Activated T-helper 2 cell treated with anti-CD3 and anti-CD28 coated beads, Interferon-gamma antibody, Interleukin-2, Interleukin-4, amounts not matched to agents 10 μg/mL and 5 μg/mL and 100 μg/mL, durations not matched to agents 14 hours and 24 hours and 36 hours (primary cell): ENCODE measurements at regions not wholly inside any gene's neighbourhood (a gene's known extent, or its start where the extent isn't known, plus 50 kb on each side); places are given as distances from the start of the nearest gene placed in this dataset.
"Not testable (repeated sequence)": the region's sequence is repeated elsewhere in the genome, so short reads cannot be mapped to it uniquely, and the experiment has no call there.

Source experiments
- DNase-seq: peaks from one replicate; pipeline ENCODE4 v3.0.0; 2021; ENCODE audit warnings: low spot score
- H3K27ac Mint-ChIP-seq: one replicate; pipeline ENCODE4 v1.8.0; 2021; ENCODE audit warnings: mixed read lengths
- H3K27me3 Mint-ChIP-seq: one replicate; pipeline ENCODE4 v1.8.0; 2021; ENCODE audit warnings: low read depth, mixed read lengths
- H3K36me3 Mint-ChIP-seq: one replicate; pipeline ENCODE4 v1.8.0; 2021; ENCODE audit warnings: low read depth, mixed read lengths
- H3K4me1 Mint-ChIP-seq: one replicate; pipeline ENCODE4 v1.8.0; 2021; ENCODE audit warnings: low read depth, mixed read lengths
- H3K4me3 Mint-ChIP-seq: one replicate; pipeline ENCODE4 v1.8.0; 2021; ENCODE audit warnings: low read depth, mild to moderate bottlenecking, moderate library complexity, mixed read lengths
- H3K9me3 Mint-ChIP-seq: one replicate; pipeline ENCODE4 v1.8.0; 2021; ENCODE audit warnings: mixed read lengths
- intact Hi-C: fragments of 100-400 bp; cut with micrococcal nuclease; formaldehyde crosslinking; loops from one replicate; pipeline ENCODE4 v1.15.1; 2023

- Mint-ChIP-seq H3K36me3 (no peaks in the 10 kb centered on the region), H3K4me3 (peak overlapping the region; percentile 90), H3K4me1 (peaks cover 15% of the 10 kb centered on the region), H3K9me3 (no peaks in the 10 kb centered on the region), H3K27ac (peak overlapping the region; percentile 77), H3K27me3 (peaks cover 14% of the 10 kb centered on the region)
- peak; percentile 56 for DNase-seq
- intact Hi-C loops, result loop anchor here (1.0 to 10.0 kb wide), 6 partner anchors 15 to 690 kb away; no protein-coding TSS in a partner anchor
Measured at GRCh38 chr3:107927361-107928083, 163.3 kb downstream of the CD47 start.

GRCh38 chr3:107925851-107926250 is 165.0 kb downstream of the CD47 start:
- Mint-ChIP-seq H3K4me3 (no peak overlapping the region), H3K9me3 (no peaks in the 10 kb centered on the region), H3K36me3 (no peaks in the 10 kb centered on the region), H3K27ac (no peak overlapping the region), H3K4me1 (peaks cover 15% of the 10 kb centered on the region), H3K27me3 (peaks cover 21% of the 10 kb centered on the region)
- DNase-seq, result no peak
- intact Hi-C loops, result loop anchor here (5.0 to 10.0 kb wide), 5 partner anchors 61 to 689 kb away; no protein-coding TSS in a partner anchor

DNA sequence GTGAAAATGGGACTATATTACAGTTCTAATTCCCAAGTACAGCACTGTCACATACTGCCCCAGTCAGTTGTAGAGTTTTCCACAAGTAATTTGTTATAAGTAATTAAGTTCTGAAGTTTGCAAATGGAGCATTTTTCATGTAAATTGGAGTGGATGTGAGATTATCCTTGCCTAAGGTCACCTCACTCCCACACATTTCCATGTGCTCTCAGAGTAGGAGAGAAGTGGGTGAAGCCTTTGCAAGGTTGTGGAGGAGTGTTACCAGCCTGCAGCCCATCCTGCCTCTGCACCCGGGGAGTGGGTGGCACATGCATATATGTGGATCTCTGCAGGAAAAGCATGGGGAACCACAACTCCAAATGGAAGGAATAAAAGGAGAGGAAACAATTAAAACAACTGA is 169.8 kb downstream of the CD47 start:
- DNase-seq, result no peak
- no peaks in the 10 kb centered on the region for H3K9me3 Mint-ChIP-seq
- H3K36me3 Mint-ChIP-seq, result no peaks in the 10 kb centered on the region
- H3K4me1 Mint-ChIP-seq, result no peaks in the 10 kb centered on the region
- intact Hi-C loops, result loop anchor here (10.0 kb wide), 1 partner anchor 236 kb away; no protein-coding TSS in a partner anchor
- H3K27ac Mint-ChIP-seq, result no peak overlapping the region
- peaks cover 40% of the 10 kb centered on the region for H3K27me3 Mint-ChIP-seq
- no peak overlapping the region for H3K4me3 Mint-ChIP-seq

- no peak overlapping the region for H3K27ac Mint-ChIP-seq
- intact Hi-C loops, result loop anchor here (10.0 kb wide), 1 partner anchor 236 kb away; no protein-coding TSS in a partner anchor
Measured at GRCh38 chr3:107920538-107920937, 170.3 kb downstream of the CD47 start.

DNA sequence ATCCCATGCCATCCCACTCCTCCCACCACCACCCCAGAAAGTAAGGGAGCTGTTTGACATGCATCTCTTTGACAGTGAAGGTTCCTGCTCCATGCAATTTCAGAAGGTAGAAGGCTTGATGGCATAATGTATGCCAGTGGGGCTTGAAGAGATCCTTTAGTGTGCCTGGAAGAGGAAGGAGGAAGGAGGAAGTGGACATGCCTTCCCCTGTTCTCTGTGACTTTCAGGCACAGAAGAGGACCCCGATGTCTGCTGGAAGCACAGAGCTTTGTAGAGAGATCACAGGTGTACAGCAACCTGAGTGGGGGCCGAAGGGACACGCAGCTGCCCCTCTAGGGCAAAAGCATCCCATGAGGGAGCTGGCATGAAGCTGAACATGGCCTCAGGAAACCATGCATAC is 171.6 kb downstream of the CD47 start:
- intact Hi-C loops, result no loop called here
- Mint-ChIP-seq H3K27me3 (peaks cover 48% of the 10 kb centered on the region), H3K4me3 (no peak overlapping the region), H3K4me1 (no peaks in the 10 kb centered on the region), H3K27ac (no peak overlapping the region), H3K36me3 (no peaks in the 10 kb centered on the region), H3K9me3 (no peaks in the 10 kb centered on the region)
- no peak for DNase-seq

More at GRCh38 chr3:107920538-107920937, 170.3 kb downstream of the CD47 start:
- Mint-ChIP-seq H3K9me3 (no peaks in the 10 kb centered on the region), H3K4me3 (no peak overlapping the region), H3K36me3 (no peaks in the 10 kb centered on the region), H3K4me1 (no peaks in the 10 kb centered on the region), H3K27me3 (peaks cover 44% of the 10 kb centered on the region)
- no peak for DNase-seq

- no peaks in the 10 kb centered on the region for H3K9me3 Mint-ChIP-seq
- intact Hi-C loops, result no loop called here
- H3K4me1 Mint-ChIP-seq, result peaks cover 4% of the 10 kb centered on the region
- H3K4me3 Mint-ChIP-seq, result no peak overlapping the region
- no peak overlapping the region for H3K27ac Mint-ChIP-seq
- H3K27me3 Mint-ChIP-seq, result peaks cover 40% of the 10 kb centered on the region
- no peaks in the 10 kb centered on the region for H3K36me3 Mint-ChIP-seq
- DNase-seq, result no peak
Measured at GRCh38 chr3:107916171-107916570, 174.7 kb downstream of the CD47 start.

- Mint-ChIP-seq H3K36me3 (no peaks in the 10 kb centered on the region), H3K4me1 (peaks cover 7% of the 10 kb centered on the region), H3K9me3 (no peaks in the 10 kb centered on the region), H3K27ac (no peak overlapping the region), H3K27me3 (peaks cover 36% of the 10 kb centered on the region), H3K4me3 (no peak overlapping the region)
- DNase-seq, result no peak
- intact Hi-C loops, result no loop called here
Measured at GRCh38 chr3:107915706-107916105, 175.1 kb downstream of the CD47 start.

DNA sequence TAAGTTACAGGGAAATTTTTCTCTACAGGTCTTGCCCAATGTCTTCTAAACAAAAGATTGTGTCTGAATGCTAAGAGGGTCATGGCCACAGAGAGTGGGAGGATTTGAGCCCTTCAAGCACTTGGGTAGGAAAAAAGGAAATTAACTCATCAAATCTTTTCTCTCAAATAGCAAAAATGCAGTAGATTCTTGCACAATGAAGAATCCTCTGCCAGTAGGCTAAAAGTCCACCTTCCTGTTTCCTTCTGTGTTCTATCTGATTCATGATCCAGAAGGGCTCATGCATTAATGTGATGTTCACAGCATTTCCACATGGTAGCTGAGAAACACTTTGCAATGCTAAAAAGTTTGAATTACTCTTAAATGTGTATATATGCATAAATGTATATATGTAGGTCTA is 177.1 kb downstream of the CD47 start:
- Mint-ChIP-seq H3K4me3 (no peak overlapping the region), H3K27me3 (peaks cover 26% of the 10 kb centered on the region), H3K27ac (no peak overlapping the region), H3K9me3 (no peaks in the 10 kb centered on the region), H3K4me1 (peaks cover 7% of the 10 kb centered on the region), H3K36me3 (no peaks in the 10 kb centered on the region)
- intact Hi-C loops, result no loop called here
- DNase-seq, result no peak

GRCh38 chr3:107911337-107912000 is 179.4 kb downstream of the CD47 start:
- peaks cover 11% of the 10 kb centered on the region for H3K4me1 Mint-ChIP-seq
- intact Hi-C loops, result no loop called here
- H3K27ac Mint-ChIP-seq, result no peak overlapping the region
- H3K36me3 Mint-ChIP-seq, result no peaks in the 10 kb centered on the region
- DNase-seq, result no peak
- H3K4me3 Mint-ChIP-seq, result no peak overlapping the region
- H3K9me3 Mint-ChIP-seq, result no peaks in the 10 kb centered on the region
- peaks cover 15% of the 10 kb centered on the region for H3K27me3 Mint-ChIP-seq

DNA sequence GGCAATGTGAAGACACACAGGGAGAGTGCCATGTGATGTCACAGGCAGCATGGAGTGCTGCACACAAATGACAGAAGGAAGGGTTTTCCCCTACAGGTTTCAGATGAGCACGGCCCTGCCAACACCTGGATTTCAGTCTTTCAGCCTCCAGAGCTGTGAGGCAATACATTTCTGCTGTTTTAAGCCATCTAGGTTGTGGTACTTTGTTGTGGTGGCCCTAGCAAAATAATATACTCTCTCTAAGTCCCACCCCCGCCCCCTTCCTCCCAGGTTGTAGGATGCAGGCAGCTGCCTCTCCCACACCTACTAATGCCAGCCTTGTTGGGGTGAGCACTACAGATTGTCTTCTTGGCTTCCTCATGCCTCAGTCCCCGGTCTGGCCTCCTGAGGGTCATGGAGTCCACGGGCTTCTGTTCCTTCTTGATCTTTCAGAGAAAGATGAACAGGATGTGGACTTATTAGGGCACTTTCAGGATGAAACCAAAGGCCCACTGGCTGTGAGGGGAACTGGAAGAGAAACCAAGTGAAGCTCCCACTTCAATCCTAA is 180.0 kb downstream of the CD47 start:
- H3K27me3 Mint-ChIP-seq, result peaks cover 9% of the 10 kb centered on the region
- no peaks in the 10 kb centered on the region for H3K9me3 Mint-ChIP-seq
- intact Hi-C loops, result no loop called here
- no peak overlapping the region for H3K27ac Mint-ChIP-seq
- H3K4me1 Mint-ChIP-seq, result peaks cover 11% of the 10 kb centered on the region
- DNase-seq, result no peak
- H3K36me3 Mint-ChIP-seq, result no peaks in the 10 kb centered on the region
- H3K4me3 Mint-ChIP-seq, result no peak overlapping the region

GRCh38 chr3:107909583-107909982 is 181.2 kb downstream of the CD47 start:
- H3K36me3 Mint-ChIP-seq, DNase-seq, intact Hi-C loops, H3K27ac Mint-ChIP-seq, H3K9me3 Mint-ChIP-seq, H3K27me3 Mint-ChIP-seq, H3K4me3 Mint-ChIP-seq: not testable (repeated sequence)
- H3K4me1 Mint-ChIP-seq, result peaks cover 11% of the 10 kb centered on the region

DNA sequence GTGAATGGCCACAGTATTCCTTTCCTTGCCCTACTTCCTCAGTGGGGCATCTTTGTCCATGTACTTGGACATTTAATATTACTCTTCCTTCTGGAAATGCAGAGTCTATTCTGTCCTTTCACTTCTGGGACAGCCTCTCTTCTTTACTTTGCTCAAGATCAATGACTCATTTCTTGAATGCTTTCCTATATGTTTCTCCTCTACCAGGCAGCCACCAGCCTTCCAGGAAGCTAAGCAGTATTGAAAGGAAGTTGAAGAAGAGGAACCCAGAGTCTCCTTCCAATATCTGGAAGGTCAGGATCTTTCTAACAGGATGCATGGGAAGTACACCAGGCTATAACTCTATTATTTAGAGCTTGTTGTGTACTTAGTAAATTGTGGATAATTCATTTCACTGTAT is 182.8 kb downstream of the CD47 start:
- intact Hi-C loops, result no loop called here
- Mint-ChIP-seq H3K4me3 (no peak overlapping the region), H3K4me1 (peaks cover 11% of the 10 kb centered on the region), H3K27ac (no peak overlapping the region), H3K9me3 (no peaks in the 10 kb centered on the region), H3K36me3 (no peaks in the 10 kb centered on the region), H3K27me3 (peaks cover 11% of the 10 kb centered on the region)
- no peak for DNase-seq

DNA sequence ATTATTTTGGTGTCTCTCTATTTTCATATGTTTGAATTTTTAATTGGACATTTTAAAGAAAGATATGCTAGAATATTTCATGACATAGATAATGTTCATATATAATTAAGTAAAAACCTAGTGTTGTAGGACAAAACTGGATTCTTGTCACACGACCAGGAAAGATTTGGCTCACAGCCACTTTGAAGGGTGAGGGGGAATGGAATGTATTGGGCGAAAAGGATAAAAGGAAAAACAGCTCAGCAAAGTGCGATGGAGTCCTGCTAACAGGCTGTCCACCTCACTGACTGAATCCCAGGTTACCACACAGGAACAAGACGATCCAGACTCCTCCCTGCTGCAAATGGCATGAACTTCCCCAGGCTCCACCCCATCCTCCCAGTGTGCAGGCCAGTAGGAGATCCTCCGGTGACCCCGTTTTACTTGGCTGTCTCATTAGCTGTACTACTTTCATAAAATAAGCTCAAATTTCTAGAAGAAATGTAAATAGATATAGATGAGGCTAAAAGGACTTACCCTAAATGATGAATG is 186.2 kb downstream of the CD47 start:
- no peak overlapping the region for H3K4me3 Mint-ChIP-seq
- no peak overlapping the region for H3K27ac Mint-ChIP-seq
- H3K36me3 Mint-ChIP-seq, result no peaks in the 10 kb centered on the region
- H3K4me1 Mint-ChIP-seq, result peaks cover 3% of the 10 kb centered on the region
- intact Hi-C loops, result no loop called here
- H3K9me3 Mint-ChIP-seq, result no peaks in the 10 kb centered on the region
- no peak for DNase-seq
- peaks cover 28% of the 10 kb centered on the region for H3K27me3 Mint-ChIP-seq
